GM23338 (cell line): ENCODE measurements at regions not wholly inside any gene's neighbourhood (a gene's known extent, or its start where the extent isn't known, plus 50 kb on each side); places are given as distances from the start of the nearest gene placed in this dataset.

Source experiments
- ATAC-seq: fragments of 200-7000 bp; cut with Tn5 transposase; 3 replicates; pipeline ENCODE4 v1.9.1; 2020
- DNase-seq: peaks from one replicate; pipeline ENCODE4 v3.0.0-alpha.2; 2015; ENCODE audit warnings: low spot score
- H2AFZ ChIP-seq: fragments of 200-600 bp; sonication (generic); 2 replicates; pipeline ENCODE4 v1.8.0; 2016; ENCODE audit warnings: antibody characterized with exemption, mild to moderate bottlenecking, moderate library complexity
- H3F3A ChIP-seq: fragments of 200-600 bp; sonication (generic); replicated peaks from 2 replicates; pipeline ENCODE4 v1.8.0; 2017; ENCODE audit warnings: antibody characterized with exemption, mixed run types, low read depth
- H3K27ac ChIP-seq: fragments of 200-600 bp; sonication (generic); 2 replicates; pipeline ENCODE4 v1.6.1; 2016; ENCODE audit warnings: low read depth
- H3K27me3 ChIP-seq: fragments of 200-600 bp; sonication (generic); 2 replicates; pipeline ENCODE4 v1.8.0; 2016; ENCODE audit warnings: mild to moderate bottlenecking, mixed run types, moderate library complexity; ENCODE audit not compliant: insufficient read depth
- H3K36me3 ChIP-seq: fragments of 200-600 bp; sonication (generic); 2 replicates; pipeline ENCODE4 v1.8.0; 2016; ENCODE audit warnings: mild to moderate bottlenecking; ENCODE audit not compliant: insufficient read depth
- H3K4me1 ChIP-seq: fragments of 200-600 bp; sonication (generic); 2 replicates; pipeline ENCODE4 v1.8.0; 2016; ENCODE audit warnings: mild to moderate bottlenecking, moderate library complexity; ENCODE audit not compliant: insufficient read depth
- H3K4me2 ChIP-seq: fragments of 200-600 bp; sonication (generic); 2 replicates; pipeline ENCODE4 v1.7.1; 2017; ENCODE audit warnings: mixed run types
- H3K4me3 ChIP-seq: fragments of 200-600 bp; sonication (generic); 2 replicates; pipeline ENCODE4 v1.6.1; 2016; ENCODE audit warnings: mixed run types
- H3K79me2 ChIP-seq: fragments of 200-600 bp; sonication (generic); replicated peaks from 2 replicates; pipeline ENCODE4 v1.8.0; 2017; ENCODE audit warnings: mild to moderate bottlenecking; ENCODE audit not compliant: insufficient read depth
- H3K9me2 ChIP-seq: fragments of 200-600 bp; sonication (generic); 2 replicates; pipeline ENCODE4 v1.8.0; 2017; ENCODE audit not compliant: insufficient read depth
- H4K20me1 ChIP-seq: fragments of 200-600 bp; sonication (generic); replicated peaks from 2 replicates; pipeline ENCODE4 v1.8.0; 2017; ENCODE audit warnings: mild to moderate bottlenecking; ENCODE audit not compliant: insufficient read depth
- H3K27ac Mint-ChIP-seq: 2 replicates; pipeline ENCODE4 v1.8.0; 2020; ENCODE audit warnings: inconsistent platforms, mild to moderate bottlenecking, moderate library complexity, mixed read lengths
- H3K27me3 Mint-ChIP-seq: 3 replicates; pipeline ENCODE4 v1.8.0; 2022; ENCODE audit warnings: low read depth, mild to moderate bottlenecking, moderate library complexity, mixed read lengths, inconsistent platforms; ENCODE audit not compliant: insufficient read depth, poor library complexity
- H3K36me3 Mint-ChIP-seq: 3 replicates; pipeline ENCODE4 v1.8.0; 2021; ENCODE audit warnings: low read depth, mild to moderate bottlenecking, inconsistent platforms, moderate library complexity, mixed read lengths
- H3K4me1 Mint-ChIP-seq: 3 replicates; pipeline ENCODE4 v1.8.0; 2020; ENCODE audit warnings: mild to moderate bottlenecking, inconsistent platforms, mixed read lengths
- H3K4me3 Mint-ChIP-seq: 3 replicates; pipeline ENCODE4 v1.8.0; 2021; ENCODE audit warnings: moderate library complexity, mild to moderate bottlenecking, inconsistent platforms, mixed read lengths
- H3K9me3 Mint-ChIP-seq: 3 replicates; pipeline ENCODE4 v1.8.0; 2020; ENCODE audit warnings: moderate library complexity, mild to moderate bottlenecking, inconsistent platforms, mixed read lengths
- CREB1 ChIP-seq: fragments of 250-450 bp; sonication (Bioruptor Pico); IDR thresholded peaks from 2 replicates; pipeline ENCODE4 v1.5.0; 2020; ENCODE audit warnings: low read depth, mild to moderate bottlenecking, moderate library complexity
- EZH2phosphoT487 ChIP-seq: fragments of 200-600 bp; sonication (generic); IDR thresholded peaks from one replicate; pipeline ENCODE4 v1.8.1; 2018; ENCODE audit warnings: antibody characterized with exemption; ENCODE audit not compliant: unreplicated experiment
- JUNB ChIP-seq: IDR thresholded peaks from one replicate; pipeline ENCODE4 v1.6.1; 2016; ENCODE audit warnings: antibody characterized with exemption; ENCODE audit not compliant: unreplicated experiment
- NANOG ChIP-seq: IDR thresholded peaks from 2 replicates; pipeline ENCODE4 v1.6.1; 2016; ENCODE audit warnings: antibody characterized with exemption, borderline replicate concordance
- POLR2AphosphoS5 ChIP-seq: IDR thresholded peaks from 2 replicates; pipeline ENCODE4 v1.6.1; 2016; ENCODE audit warnings: antibody characterized with exemption, low read depth
- STAT1 ChIP-seq: IDR thresholded peaks from one replicate; pipeline ENCODE4 v1.6.1; 2016; ENCODE audit warnings: antibody characterized with exemption; ENCODE audit not compliant: unreplicated experiment
- ZNF331 ChIP-seq: fragments of 250-450 bp; sonication (Bioruptor Pico); IDR thresholded peaks from 2 replicates; pipeline ENCODE4 v1.5.0; 2020; ENCODE audit warnings: low read depth, mild to moderate bottlenecking, moderate library complexity
- TF ChIP-seq, protein P1 (sequence below): IDR thresholded peaks from one replicate; pipeline ENCODE4 v1.6.1; 2018; ENCODE audit warnings: antibody characterized with exemption; ENCODE audit not compliant: unreplicated experiment
- TF ChIP-seq, protein P2 (sequence below), 2 experiments: fragments of 200-600 bp in 1 of 2; sonication (generic) in 1 of 2; conservative IDR thresholded peaks; 2 replicates each; pipeline versions ENCODE4 v1.5.1 to v1.6.1; 2016 to 2017; ENCODE audit warnings: antibody characterized with exemption in 2 of 2, low read depth in 2 of 2, mild to moderate bottlenecking in 2 of 2, moderate library complexity in 1 of 2
- TF ChIP-seq, protein P3 (sequence below): IDR thresholded peaks from 2 replicates; pipeline ENCODE4 v1.6.1; 2016; ENCODE audit warnings: antibody characterized with exemption

- H3K27ac ChIP-seq = no peak overlapping the region
- no peaks in the 10 kb centered on the region for H3K9me3 Mint-ChIP-seq
- no peak overlapping the region for H2AFZ ChIP-seq
- peaks cover 11% of the 10 kb centered on the region; the same call in 2 of the 3 replicates for H3K4me1 Mint-ChIP-seq
- ATAC-seq = no peak
- no peaks in the 10 kb centered on the region for H3K36me3 ChIP-seq
- peaks cover 2% of the 10 kb centered on the region; the same call in 2 of the 3 replicates for H3K36me3 Mint-ChIP-seq
- H3K79me2 ChIP-seq = no peaks in the 10 kb centered on the region
- TF ChIP-seq, protein P1, sequence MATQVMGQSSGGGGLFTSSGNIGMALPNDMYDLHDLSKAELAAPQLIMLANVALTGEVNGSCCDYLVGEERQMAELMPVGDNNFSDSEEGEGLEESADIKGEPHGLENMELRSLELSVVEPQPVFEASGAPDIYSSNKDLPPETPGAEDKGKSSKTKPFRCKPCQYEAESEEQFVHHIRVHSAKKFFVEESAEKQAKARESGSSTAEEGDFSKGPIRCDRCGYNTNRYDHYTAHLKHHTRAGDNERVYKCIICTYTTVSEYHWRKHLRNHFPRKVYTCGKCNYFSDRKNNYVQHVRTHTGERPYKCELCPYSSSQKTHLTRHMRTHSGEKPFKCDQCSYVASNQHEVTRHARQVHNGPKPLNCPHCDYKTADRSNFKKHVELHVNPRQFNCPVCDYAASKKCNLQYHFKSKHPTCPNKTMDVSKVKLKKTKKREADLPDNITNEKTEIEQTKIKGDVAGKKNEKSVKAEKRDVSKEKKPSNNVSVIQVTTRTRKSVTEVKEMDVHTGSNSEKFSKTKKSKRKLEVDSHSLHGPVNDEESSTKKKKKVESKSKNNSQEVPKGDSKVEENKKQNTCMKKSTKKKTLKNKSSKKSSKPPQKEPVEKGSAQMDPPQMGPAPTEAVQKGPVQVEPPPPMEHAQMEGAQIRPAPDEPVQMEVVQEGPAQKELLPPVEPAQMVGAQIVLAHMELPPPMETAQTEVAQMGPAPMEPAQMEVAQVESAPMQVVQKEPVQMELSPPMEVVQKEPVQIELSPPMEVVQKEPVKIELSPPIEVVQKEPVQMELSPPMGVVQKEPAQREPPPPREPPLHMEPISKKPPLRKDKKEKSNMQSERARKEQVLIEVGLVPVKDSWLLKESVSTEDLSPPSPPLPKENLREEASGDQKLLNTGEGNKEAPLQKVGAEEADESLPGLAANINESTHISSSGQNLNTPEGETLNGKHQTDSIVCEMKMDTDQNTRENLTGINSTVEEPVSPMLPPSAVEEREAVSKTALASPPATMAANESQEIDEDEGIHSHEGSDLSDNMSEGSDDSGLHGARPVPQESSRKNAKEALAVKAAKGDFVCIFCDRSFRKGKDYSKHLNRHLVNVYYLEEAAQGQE = no peak
- no peak for TF ChIP-seq STAT1
- no peak for TF ChIP-seq POLR2AphosphoS5
- no peak for TF ChIP-seq ZNF331 (CRISPR knock-in tag)
- no peak overlapping the region for H3K4me3 Mint-ChIP-seq
- H4K20me1 ChIP-seq = no peaks in the 10 kb centered on the region
- H3K27me3 ChIP-seq = no peaks in the 10 kb centered on the region
- H3K4me1 ChIP-seq = peaks cover 14% of the 10 kb centered on the region; the same call in 1 of the 2 replicates
- no peaks in the 10 kb centered on the region for H3F3A ChIP-seq
- no peak overlapping the region for H3K4me2 ChIP-seq
- no peak overlapping the region for H3K4me3 ChIP-seq
- H3K27me3 Mint-ChIP-seq = no peaks in the 10 kb centered on the region
- DNase-seq = no peak
- peaks cover 5% of the 10 kb centered on the region; the same call in 1 of the 2 replicates for H3K9me2 ChIP-seq
- H3K27ac Mint-ChIP-seq = no peak overlapping the region
Measured at GRCh38 chr2:150261691-150262090, 225.8 kb downstream of the RND3 start.

GRCh38 chr2:150260636-150261035, 226.8 kb downstream of the RND3 start:
- H3K27me3 Mint-ChIP-seq = no peaks in the 10 kb centered on the region
- peaks cover 14% of the 10 kb centered on the region; the same call in 1 of the 2 replicates for H3K4me1 ChIP-seq
- no peak overlapping the region for H3K27ac Mint-ChIP-seq
- no peaks in the 10 kb centered on the region for H3K36me3 ChIP-seq
- no peak for ATAC-seq
- H3K4me3 ChIP-seq = no peak overlapping the region
- no peaks in the 10 kb centered on the region for H3K79me2 ChIP-seq
- H3K9me2 ChIP-seq = peaks cover 5% of the 10 kb centered on the region; the same call in 1 of the 2 replicates
- no peak for DNase-seq
- H3K4me3 Mint-ChIP-seq = no peak overlapping the region
- no peaks in the 10 kb centered on the region for H3F3A ChIP-seq
- H3K4me1 Mint-ChIP-seq = peaks cover 11% of the 10 kb centered on the region; the same call in 2 of the 3 replicates
- no peak overlapping the region for H2AFZ ChIP-seq
- H3K27me3 ChIP-seq = no peaks in the 10 kb centered on the region
- H3K9me3 Mint-ChIP-seq = no peaks in the 10 kb centered on the region
- no peaks in the 10 kb centered on the region for H4K20me1 ChIP-seq
- no peak overlapping the region for H3K4me2 ChIP-seq
- H3K27ac ChIP-seq = no peak overlapping the region
- peaks cover 2% of the 10 kb centered on the region; the same call in 2 of the 3 replicates for H3K36me3 Mint-ChIP-seq
- TF ChIP-seq EZH2phosphoT487 = no peak
- TF ChIP-seq, protein P2, sequence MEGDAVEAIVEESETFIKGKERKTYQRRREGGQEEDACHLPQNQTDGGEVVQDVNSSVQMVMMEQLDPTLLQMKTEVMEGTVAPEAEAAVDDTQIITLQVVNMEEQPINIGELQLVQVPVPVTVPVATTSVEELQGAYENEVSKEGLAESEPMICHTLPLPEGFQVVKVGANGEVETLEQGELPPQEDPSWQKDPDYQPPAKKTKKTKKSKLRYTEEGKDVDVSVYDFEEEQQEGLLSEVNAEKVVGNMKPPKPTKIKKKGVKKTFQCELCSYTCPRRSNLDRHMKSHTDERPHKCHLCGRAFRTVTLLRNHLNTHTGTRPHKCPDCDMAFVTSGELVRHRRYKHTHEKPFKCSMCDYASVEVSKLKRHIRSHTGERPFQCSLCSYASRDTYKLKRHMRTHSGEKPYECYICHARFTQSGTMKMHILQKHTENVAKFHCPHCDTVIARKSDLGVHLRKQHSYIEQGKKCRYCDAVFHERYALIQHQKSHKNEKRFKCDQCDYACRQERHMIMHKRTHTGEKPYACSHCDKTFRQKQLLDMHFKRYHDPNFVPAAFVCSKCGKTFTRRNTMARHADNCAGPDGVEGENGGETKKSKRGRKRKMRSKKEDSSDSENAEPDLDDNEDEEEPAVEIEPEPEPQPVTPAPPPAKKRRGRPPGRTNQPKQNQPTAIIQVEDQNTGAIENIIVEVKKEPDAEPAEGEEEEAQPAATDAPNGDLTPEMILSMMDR (conservative IDR thresholded peaks at IDR 0.05; ENCODE audit: low read depth in 2 of 2) = no peak
- TF ChIP-seq, protein P3, sequence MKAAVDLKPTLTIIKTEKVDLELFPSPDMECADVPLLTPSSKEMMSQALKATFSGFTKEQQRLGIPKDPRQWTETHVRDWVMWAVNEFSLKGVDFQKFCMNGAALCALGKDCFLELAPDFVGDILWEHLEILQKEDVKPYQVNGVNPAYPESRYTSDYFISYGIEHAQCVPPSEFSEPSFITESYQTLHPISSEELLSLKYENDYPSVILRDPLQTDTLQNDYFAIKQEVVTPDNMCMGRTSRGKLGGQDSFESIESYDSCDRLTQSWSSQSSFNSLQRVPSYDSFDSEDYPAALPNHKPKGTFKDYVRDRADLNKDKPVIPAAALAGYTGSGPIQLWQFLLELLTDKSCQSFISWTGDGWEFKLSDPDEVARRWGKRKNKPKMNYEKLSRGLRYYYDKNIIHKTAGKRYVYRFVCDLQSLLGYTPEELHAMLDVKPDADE = no peak
- TF ChIP-seq, protein P1 = no peak
- no peak for TF ChIP-seq JUNB
- TF ChIP-seq CREB1 (CRISPR knock-in tag) = no peak
- no peak for TF ChIP-seq NANOG
